AML-193 (cell line): ENCODE measurements at regions not wholly inside any gene's neighbourhood (a gene's known extent, or its start where the extent isn't known, plus 50 kb on each side); places are given as distances from the start of the nearest gene placed in this dataset.
"Not testable (repeated sequence)": the region's sequence is repeated elsewhere in the genome, so short reads cannot be mapped to it uniquely, and the experiment has no call there.

Experiments
- DNase-seq, 2 experiments: peaks; one replicate each; lab custom pipeline; 2025; lab: John Stamatoyannopoulos, UW

GRCh38 chr10:130512936-130513335 lies 376.7 kb downstream of the GLRX3 start:
- no peak for DNase-seq

- no peak for DNase-seq
Observed at GRCh38 chr10:130513686-130514476, 377.7 kb downstream of the GLRX3 start.

- DNase-seq, result no peak
Observed at GRCh38 chr10:130515670-130516069, 379.5 kb downstream of the GLRX3 start.

DNA sequence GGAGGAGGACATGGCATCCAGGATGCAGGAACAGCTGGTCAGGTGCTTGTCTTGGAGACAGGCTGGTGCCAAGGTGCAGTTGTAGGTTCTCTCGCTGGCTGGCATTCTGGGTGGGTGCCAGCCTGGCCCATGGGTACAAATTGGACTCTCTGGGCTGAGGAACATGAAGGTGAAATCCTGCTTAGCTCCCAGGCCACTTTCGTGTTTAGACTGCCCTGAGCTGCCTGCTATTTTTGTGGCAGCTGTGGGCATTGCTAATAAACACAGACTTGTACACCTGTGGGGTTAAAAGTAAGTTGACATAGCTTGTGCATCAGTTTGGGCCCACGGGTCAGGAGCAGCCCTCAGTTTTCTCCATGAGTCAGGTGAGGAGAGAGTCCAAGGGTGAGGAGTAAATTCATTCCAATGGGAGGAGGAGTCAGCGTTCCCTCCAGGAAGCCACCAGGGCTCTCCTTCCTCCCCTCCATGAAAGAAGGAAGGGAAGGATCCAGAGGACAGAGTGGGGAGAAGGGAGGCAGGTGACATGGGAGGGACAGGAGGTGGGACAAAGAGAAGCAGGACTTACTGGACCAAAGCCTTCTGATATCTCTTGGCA lies 380.0 kb downstream of the GLRX3 start:
- no peak for DNase-seq

DNA sequence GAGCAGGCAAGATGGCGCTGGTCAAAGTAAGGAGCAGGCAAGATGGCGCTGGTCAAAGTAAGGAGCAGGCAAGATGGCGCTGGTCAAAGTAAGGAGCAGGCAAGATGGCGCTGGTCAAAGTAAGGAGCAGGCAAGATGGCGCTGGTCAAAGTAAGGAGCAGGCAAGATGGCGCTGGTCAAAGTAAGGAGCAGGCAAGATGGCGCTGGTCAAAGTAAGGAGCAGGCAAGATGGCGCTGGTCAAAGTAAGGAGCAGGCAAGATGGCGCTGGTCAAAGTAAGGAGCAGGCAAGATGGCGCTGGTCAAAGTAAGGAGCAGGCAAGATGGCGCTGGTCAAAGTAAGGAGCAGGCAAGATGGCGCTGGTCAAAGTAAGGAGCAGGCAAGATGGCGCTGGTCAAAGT lies 382.7 kb downstream of the GLRX3 start:
- DNase-seq, result not testable (repeated sequence)

DNA sequence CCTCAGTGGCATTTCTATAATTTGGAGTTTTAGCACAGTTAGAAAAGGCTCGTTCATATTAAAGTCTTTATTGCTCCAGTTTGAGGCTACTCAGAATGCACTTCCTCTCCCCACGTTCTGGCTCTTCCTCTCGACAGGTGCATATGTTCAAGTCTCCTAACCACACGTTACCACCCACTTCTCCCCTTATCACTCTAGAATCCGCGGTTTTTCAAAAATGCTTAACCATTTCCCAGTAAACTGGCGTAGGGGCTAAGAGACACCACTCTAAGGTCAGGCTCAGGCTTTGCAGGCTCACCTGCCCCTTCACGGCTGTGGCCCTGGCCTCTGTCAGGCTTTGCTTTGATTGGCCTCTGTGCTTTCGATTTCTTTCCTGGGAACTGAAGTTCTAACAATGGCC lies 383.6 kb downstream of the GLRX3 start:
- DNase-seq, result no peak

GRCh38 chr10:130531312-130531711 lies 395.1 kb downstream of the GLRX3 start:
- DNase-seq, result no peak

DNA sequence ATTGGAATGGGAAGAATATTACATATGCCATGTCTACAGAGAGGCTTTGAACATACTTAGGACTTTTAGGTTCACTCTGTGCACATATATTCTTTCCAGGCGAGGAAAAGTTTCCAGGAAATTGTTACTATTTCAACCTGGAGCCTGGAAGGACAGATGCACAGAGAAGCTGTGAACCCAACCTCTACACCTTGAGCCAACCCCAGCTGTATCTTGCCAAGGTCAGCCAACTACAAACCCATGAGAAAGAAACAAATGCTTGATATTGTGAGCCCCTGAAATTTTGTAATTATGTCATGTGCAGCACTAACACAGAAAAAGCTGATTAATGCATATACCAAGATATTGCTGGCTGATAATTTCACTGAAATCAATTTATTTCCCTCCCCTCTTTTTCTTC lies 404.9 kb downstream of the GLRX3 start:
- no peak for DNase-seq

DNA sequence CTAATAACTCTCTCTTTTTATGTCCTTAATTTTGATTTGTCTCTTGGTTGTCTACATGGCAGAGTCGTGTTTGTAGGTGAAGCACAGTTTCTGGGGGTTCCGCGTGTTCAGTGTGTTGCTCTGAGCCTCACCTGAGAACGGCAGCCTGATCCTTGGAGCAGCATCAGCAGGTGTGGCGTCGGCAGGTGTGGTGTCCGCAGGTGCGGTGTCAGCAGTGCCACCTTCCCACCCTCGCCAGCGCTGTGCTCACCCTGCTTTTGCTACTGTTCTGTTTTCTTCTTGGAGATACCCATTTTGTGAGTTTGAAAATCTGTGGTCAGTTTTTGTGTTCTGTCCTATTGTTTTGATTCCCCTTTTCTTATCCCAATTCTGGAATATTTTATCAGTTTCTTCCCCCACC lies 406.6 kb downstream of the GLRX3 start:
- no peak for DNase-seq

DNA sequence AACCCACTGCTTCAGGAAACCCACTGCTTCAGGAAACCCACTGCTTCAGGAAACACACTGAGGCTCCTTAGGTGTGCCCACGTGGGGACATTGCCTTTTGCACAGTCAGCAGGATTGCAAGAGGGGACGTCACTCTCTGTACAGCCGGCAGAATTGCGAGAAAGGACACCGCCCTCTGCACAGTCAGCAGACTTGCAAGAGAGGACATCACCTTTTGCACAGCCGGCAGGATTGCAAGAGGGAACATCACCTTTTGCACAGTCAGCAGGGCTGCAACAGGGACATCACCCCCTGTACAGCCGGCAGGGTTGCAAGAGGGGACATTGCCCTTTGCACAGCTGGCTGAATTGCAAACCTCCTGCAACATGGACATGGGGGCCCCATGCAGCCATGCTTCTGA lies 407.6 kb downstream of the GLRX3 start:
- no peak for DNase-seq

GRCh38 chr10:130545122-130545521 lies 408.9 kb downstream of the GLRX3 start:
- no peak for DNase-seq

- no peak for DNase-seq
Observed at GRCh38 chr10:130545697-130546096, 409.5 kb downstream of the GLRX3 start.

- DNase-seq, result no peak
Observed at GRCh38 chr10:130546841-130547240, 410.6 kb downstream of the GLRX3 start.

GRCh38 chr10:130547368-130547767 lies 411.2 kb downstream of the GLRX3 start:
- DNase-seq, result no peak

DNA sequence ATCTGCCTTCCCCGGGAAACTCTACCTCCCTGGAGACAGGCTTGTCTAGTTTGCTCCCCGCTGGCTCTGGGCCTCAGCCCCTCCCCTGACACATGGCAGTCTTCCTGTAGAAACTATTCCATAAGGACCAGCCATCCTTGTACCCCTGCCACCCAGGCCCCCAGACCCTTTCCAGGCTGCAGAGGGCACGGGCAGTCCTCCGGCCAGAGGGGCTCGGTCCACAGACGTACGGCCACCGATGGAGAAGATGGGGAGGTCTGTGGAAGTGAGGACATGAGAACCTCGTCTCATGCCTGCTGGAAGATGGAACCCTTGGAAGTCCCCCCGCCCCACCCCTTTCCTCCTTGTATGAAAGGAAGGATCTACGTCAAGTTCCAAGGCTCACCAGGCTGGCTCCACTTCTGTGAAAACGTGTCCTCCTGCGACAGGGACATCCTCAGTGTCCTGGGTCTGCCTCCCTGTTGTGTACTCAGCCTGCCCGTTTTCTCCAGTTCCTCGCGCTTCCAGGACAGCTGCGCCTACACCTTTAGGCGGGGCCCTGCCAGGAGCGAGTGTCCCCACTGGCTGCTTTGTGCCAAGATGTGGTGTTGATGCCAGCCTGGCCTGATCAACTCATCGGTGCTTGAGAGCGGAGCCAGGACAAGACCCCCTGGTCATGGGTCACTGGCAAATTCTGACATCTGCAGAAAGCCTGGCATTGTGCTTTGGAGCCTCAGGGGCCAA lies 414.9 kb downstream of the GLRX3 start:
- no peak for DNase-seq

DNA sequence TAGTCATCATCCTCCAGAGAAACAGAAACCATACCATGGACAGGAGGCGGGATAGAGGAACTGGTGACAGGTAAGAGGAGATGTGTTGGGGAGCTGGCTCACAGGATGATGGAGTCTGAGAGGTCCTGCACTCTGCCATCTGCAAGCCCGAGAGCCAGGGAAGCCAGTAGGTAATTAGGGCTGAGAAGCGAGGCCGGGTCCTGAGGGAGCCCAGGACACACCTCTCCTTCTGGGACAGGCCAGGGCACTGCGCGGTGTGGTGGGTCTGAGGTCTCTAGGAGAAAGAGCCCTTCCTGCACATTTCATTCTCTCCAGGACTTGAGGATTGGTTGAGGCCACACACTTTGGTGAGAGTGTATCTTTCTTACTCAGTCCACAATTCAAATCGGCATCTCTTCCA lies 415.5 kb downstream of the GLRX3 start:
- DNase-seq, result no peak

GRCh38 chr10:130553826-130554225 lies 417.6 kb downstream of the GLRX3 start:
- no peak for DNase-seq

DNA sequence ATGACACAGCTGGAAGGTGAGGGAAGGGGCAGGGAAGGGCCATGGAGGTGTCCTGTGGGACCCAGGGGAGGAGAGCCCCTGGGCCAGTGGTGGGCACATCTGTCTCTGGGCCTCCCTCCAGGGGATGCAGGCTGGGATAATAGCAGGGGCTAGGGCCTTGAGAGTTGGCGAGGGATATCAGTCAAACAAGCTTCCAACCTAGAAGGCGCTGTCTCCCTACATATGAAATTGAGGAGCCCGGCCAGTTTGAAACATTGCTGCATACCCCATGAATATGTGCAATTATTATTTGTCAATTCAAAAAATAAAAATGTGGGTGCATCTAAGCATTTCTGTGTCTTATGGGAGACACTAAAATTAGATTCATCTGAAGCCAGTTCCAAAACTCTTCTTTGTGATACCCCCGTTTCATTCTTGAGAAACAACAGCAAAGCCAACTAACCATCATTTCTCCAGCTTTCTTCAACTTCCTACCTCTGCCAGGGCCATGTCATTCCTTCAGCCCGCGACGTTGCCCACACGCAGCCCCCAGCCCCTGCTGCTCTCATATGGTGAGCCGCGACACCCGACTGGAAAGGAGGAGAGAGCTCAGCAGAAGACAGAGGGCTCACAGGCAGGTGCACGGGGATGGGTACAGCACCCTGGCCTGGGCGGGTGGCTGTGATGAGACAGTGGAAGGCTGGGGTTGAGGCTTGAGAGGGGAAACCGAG lies 418.7 kb downstream of the GLRX3 start:
- no peak for DNase-seq

DNA sequence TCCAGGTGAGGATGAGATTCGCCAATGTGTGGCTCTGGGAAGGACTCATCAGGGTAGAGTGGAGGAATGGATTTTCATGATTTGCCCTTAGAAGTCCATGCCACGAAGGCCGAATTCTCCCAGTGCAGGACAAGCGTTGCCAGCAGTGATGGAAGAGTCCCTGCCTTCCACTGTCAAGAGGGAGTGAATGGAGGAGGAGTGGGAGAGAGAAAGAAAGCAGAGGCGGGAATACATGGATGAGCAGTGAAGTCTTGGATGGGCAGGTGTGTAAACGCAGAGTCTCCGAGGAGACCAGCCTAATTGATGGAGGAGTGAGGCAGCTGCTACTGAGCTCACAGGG lies 419.2 kb downstream of the GLRX3 start:
- DNase-seq, result no peak

DNA sequence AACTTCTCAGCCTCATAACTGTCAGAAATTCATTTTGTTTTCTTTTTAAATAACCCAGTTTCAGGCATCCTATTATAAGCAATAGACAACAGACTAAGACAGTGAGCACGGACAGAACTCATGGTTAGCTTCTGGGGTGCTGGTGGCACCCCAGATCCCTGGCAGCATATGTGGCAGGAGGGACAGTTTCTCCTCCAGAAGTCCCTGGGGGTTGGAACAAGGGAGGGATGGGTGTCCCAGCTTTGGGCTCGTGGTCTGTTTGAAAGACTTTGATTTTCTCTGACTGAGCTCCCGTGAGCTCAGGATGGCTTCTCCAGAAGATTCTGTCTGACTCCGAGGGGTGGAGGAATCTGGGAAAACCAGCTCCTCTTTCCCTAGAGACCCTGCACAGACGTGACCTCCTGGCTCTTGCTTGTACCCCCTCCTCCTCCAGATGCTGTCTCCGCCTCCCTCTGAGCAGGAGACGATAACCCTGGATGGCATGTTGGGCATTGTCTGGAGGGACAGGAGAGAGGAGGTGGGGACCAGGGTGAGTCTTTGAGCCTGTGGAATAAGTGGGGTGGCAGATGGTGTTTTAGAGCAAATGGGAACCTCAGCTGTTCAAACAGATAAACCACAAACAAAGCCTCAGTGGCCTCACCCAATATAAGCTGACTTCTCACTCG lies 421.1 kb downstream of the GLRX3 start:
- no peak for DNase-seq

DNA sequence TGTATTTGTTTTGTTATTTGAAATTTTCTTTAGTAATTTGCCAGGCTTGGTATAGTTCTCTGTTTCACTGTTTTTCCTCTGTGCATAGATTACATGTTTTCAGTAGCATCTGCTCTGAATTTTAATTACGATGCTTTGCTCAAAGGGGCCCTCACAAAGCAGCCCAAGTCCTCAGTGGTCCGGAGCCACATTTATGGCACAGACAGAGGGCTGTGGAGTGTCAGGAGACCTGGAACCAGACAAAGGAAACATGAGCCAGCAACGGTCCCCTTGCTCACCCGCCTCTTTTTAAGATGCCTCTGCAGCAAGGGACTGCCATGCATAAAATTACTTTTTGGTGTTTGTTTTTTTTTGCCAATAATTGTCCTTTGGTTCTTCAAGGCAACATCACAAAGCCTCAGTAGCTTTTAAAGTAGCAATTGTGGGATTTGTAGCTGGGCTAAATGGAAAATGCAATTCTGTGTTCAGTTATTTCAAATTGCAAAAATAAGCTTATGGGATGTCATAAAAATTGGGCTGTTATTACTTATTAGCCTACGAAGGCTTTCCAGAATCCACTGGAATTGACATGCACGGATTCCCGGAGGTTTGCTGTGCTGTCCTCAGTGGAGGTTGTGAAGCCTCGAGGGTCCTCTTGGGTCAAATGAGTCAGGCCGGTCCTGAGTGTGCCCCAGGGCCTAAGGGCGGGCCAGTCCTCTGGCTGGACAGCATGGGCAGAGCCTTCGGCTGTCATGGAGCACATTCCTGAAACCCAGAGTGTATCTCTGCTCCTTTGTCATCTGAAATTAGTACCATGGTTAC lies 422.8 kb downstream of the GLRX3 start:
- no peak for DNase-seq
